ENCODE measurements at regions not wholly inside any gene's neighbourhood (a gene's known extent, or its start where the extent isn't known, plus 50 kb on each side); places are given as distances from the start of the nearest gene placed in this dataset.

DNA sequence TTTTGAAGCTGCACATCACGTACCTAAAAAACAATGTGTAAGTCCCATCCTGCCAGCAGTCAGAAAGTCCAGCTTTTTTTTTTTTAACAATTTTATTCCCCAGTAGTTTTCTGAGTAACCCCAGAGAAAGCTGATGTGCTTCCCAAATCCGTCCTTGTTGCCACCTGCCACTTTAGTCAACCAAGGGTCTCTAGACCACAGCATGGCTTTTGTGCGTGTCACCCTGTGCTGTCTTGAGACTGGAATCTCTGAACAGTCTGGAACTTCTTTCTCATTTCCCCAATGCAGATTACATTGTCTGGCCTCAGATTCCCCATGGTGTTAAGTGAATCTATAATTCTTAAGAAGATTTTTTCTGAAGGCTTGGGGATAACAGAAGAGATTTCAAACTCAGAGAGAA, 289.2 kb upstream of the KLF12 start:
- no peak for TF ChIP-seq POLR2A (IDR thresholded peaks at IDR 0.05; ENCODE audit: low read depth, low read length)
- TF ChIP-seq TAF1 (IDR thresholded peaks at IDR 0.05; ENCODE audit: borderline replicate concordance, low read depth, low read length): no peak
- TF ChIP-seq POLR2AphosphoS5 (IDR thresholded peaks at IDR 0.05; ENCODE audit: low read depth, low read length): no peak

All from GM12892 (cell line).